ENCODE measurements at regions not wholly inside any gene's neighbourhood (a gene's known extent, or its start where the extent isn't known, plus 50 kb on each side); places are given as distances from the start of the nearest gene placed in this dataset.

GRCh38 chr17:45729294-45729907 lies 54.7 kb upstream of the CRHR1 start:
- ATAC-seq = no peak

GRCh38 chr17:45730192-45730591 lies 53.9 kb upstream of the CRHR1 start:
- ATAC-seq = no peak

- ATAC-seq = no peak
Observed at GRCh38 chr17:45731459-45731858, 52.7 kb upstream of the CRHR1 start.

GRCh38 chr17:45732926-45733505 lies 51.1 kb upstream of the CRHR1 start:
- no peak for ATAC-seq

GRCh38 chr17:45733781-45734180 lies 50.3 kb upstream of the CRHR1 start:
- ATAC-seq = no peak

Measured in esophagus mucosa (tissue), 1 donor.